DND-41 (cell line): ENCODE measurements at regions not wholly inside any gene's neighbourhood (a gene's known extent, or its start where the extent isn't known, plus 50 kb on each side); places are given as distances from the start of the nearest gene placed in this dataset.

Experiments used
- ATAC-seq: fragments of 200-7000 bp; cut with Tn5 transposase; 3 replicates; pipeline ENCODE4 v1.9.1; 2021; ENCODE audit warnings: low read depth; ENCODE audit not compliant: insufficient read depth
- DNase-seq: peaks from one replicate; pipeline ENCODE4 v3.0.0-alpha.2; 2020
- H2AFZ ChIP-seq: 2 replicates; pipeline ENCODE4 v1.6.0; 2012; ENCODE audit warnings: low read depth, low read length
- H3K27ac ChIP-seq: 2 replicates; pipeline ENCODE4 v1.5.1; 2012; ENCODE audit warnings: low read length, inconsistent platforms
- H3K27me3 ChIP-seq: fragments of 200-600 bp; sonication (generic); 2 replicates; pipeline ENCODE4 v1.6.0; 2012; ENCODE audit warnings: low read length, mild to moderate bottlenecking, inconsistent platforms; ENCODE audit not compliant: insufficient read depth, poor library complexity
- H3K36me3 ChIP-seq: 2 replicates; pipeline ENCODE4 v1.5.1; 2012; ENCODE audit warnings: low read length, inconsistent platforms; ENCODE audit not compliant: insufficient read depth
- H3K4me1 ChIP-seq: 2 replicates; pipeline ENCODE4 v1.5.1; 2012; ENCODE audit warnings: mild to moderate bottlenecking, low read length; ENCODE audit not compliant: insufficient read depth
- H3K4me2 ChIP-seq: 2 replicates; pipeline ENCODE4 v1.6.0; 2012; ENCODE audit warnings: mild to moderate bottlenecking, moderate library complexity, low read length, inconsistent platforms; ENCODE audit not compliant: insufficient read depth
- H3K4me3 ChIP-seq, 2 experiments: fragments of 200-600 bp in 1 of 2; shearing (Covaris generic) in 1 of 2; 2 replicates each; pipeline ENCODE4 v1.5.1; 2012 to 2016; ENCODE audit warnings: inconsistent platforms in 2 of 2, low read length in 2 of 2, mild to moderate bottlenecking in 2 of 2, low read depth in 1 of 2, moderate library complexity in 1 of 2
- H3K79me2 ChIP-seq: 2 replicates; pipeline ENCODE4 v1.6.0; 2012; ENCODE audit warnings: low read length, inconsistent platforms; ENCODE audit not compliant: insufficient read depth
- H3K9ac ChIP-seq: 2 replicates; pipeline ENCODE4 v1.6.0; 2012; ENCODE audit warnings: low read depth, mild to moderate bottlenecking, inconsistent platforms, low read length, moderate library complexity
- H3K9me3 ChIP-seq: 2 replicates; pipeline ENCODE4 v1.5.1; 2012; ENCODE audit warnings: low read length, moderate library complexity, mild to moderate bottlenecking, inconsistent platforms; ENCODE audit not compliant: insufficient read depth, severe bottlenecking
- H4K20me1 ChIP-seq: 2 replicates; pipeline ENCODE4 v1.6.0; 2012; ENCODE audit warnings: low read length; ENCODE audit not compliant: insufficient read depth
- CTCF ChIP-seq: IDR thresholded peaks from 2 replicates; pipeline ENCODE4 v1.5.1; 2012; ENCODE audit warnings: borderline replicate concordance, low read length, moderate library complexity, mild to moderate bottlenecking; ENCODE audit not compliant: poor library complexity, severe bottlenecking; ENCODE audit errors: extremely low read depth
- EZH2 ChIP-seq: IDR thresholded peaks from 3 replicates; pipeline ENCODE4 v1.6.1; 2012; ENCODE audit warnings: borderline replicate concordance, low read depth, mild to moderate bottlenecking, moderate library complexity, low read length, inconsistent platforms; ENCODE audit not compliant: severe bottlenecking

DNA sequence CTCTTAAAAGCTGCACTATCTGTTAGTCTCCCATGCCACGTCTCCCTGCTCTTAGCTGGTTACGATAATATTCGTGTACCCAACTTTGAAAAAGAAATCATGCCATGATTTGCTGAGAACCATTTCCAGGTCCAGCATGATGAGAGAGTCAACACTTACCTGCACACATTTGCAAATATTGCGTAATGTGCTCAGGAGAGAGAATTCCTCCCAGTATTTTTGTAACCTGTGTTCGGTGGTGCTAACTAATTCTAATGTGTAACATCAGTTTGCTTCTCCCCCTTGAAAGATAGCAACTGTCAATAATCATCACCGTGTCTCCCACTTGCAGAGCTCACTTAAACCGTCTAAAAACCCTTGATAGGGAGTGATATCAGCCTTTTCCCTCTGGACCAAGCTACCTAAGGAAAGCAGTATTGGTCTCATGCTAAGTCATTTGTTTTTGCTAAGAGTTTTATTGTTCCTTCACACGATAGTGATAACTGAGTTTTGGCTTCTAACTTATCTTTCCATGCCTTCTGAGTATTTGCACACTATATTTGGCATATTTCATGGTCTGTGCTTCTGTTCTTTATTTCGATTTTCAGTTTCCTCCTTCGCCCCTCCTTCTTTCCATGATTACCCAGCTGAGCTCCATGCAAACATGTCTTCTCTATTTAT, 61.1 kb upstream of the IRF2BP2 start:
- Histone ChIP-seq H3K4me3 (no peak overlapping the region), H3K4me2 (no peak overlapping the region), H3K4me1 (peaks cover 7% of the 10 kb centered on the region), H3K9ac (no peak overlapping the region), H2AFZ (no peak overlapping the region), H3K27ac (no peak overlapping the region), H3K27me3 (no peaks in the 10 kb centered on the region), H3K9me3 (peaks cover 5% of the 10 kb centered on the region), H4K20me1 (no peaks in the 10 kb centered on the region), H3K36me3 (no peaks in the 10 kb centered on the region), H3K79me2 (no peaks in the 10 kb centered on the region)
- DNase-seq (no peak), ATAC-seq (no peak)
- TF ChIP-seq CTCF = no peak
- no peak for TF ChIP-seq EZH2

- no peaks in the 10 kb centered on the region for H4K20me1 ChIP-seq
- H3K36me3 ChIP-seq = no peaks in the 10 kb centered on the region
- no peak overlapping the region for H3K4me3 ChIP-seq
- DNase-seq (no peak), ATAC-seq (no peak)
- H3K79me2 ChIP-seq = no peaks in the 10 kb centered on the region
- no peak overlapping the region for H2AFZ ChIP-seq
- no peak overlapping the region for H3K27ac ChIP-seq
- no peaks in the 10 kb centered on the region for H3K4me1 ChIP-seq
- peaks cover 5% of the 10 kb centered on the region for H3K9me3 ChIP-seq
- H3K27me3 ChIP-seq = no peaks in the 10 kb centered on the region
- H3K9ac ChIP-seq = no peak overlapping the region
- H3K4me2 ChIP-seq = no peak overlapping the region
- no peak for TF ChIP-seq CTCF
- TF ChIP-seq EZH2 = no peak
These were observed 59.5 kb upstream of the IRF2BP2 start for GRCh38 chr1:234669499-234669898.

DNA sequence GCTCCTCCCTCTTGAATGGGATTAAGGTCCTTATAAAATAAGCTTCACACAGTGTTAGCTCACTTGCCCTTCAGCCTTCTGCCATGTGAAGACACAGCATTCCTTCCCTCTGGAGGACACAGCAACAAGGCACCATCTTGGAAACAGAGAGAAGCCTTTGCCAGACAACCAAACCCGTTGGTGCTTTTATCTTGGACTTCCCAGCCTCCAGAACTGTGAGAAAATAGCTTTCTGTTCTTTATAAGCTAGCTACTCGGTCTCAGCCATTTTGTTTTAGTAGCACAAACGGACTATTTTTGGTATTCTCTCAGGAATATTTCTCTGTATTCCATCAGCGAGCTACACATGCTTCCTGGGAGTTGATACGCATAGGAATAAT, 58.6 kb upstream of the IRF2BP2 start:
- no peaks in the 10 kb centered on the region for H3K79me2 ChIP-seq
- no peak for DNase-seq
- no peaks in the 10 kb centered on the region for H3K27me3 ChIP-seq
- H3K27ac ChIP-seq = no peak overlapping the region
- no peak for TF ChIP-seq EZH2
- TF ChIP-seq CTCF = no peak
- no peak overlapping the region for H3K4me2 ChIP-seq
- H3K4me1 ChIP-seq = no peaks in the 10 kb centered on the region
- H3K9me3 ChIP-seq = peaks cover 5% of the 10 kb centered on the region
- no peak overlapping the region for H3K9ac ChIP-seq
- H3K36me3 ChIP-seq = no peaks in the 10 kb centered on the region
- H3K4me3 ChIP-seq = no peak overlapping the region
- H2AFZ ChIP-seq = no peak overlapping the region
- ATAC-seq = no peak
- no peaks in the 10 kb centered on the region for H4K20me1 ChIP-seq
